B cell (primary cell): ENCODE measurements at regions not wholly inside any gene's neighbourhood (a gene's known extent, or its start where the extent isn't known, plus 50 kb on each side); places are given as distances from the start of the nearest gene placed in this dataset.
"Not testable (repeated sequence)": the region's sequence is repeated elsewhere in the genome, so short reads cannot be mapped to it uniquely, and the experiment has no call there.

Source experiments
- CTCF ChIP-seq: fragments of 200-600 bp; IDR thresholded peaks from one replicate; pipeline ENCODE4 v1.8.0; 2022; ENCODE audit warnings: antibody characterized with exemption, mild to moderate bottlenecking
- EZH2 ChIP-seq: IDR thresholded peaks from 2 replicates; pipeline ENCODE4 v1.6.1; 2012; ENCODE audit warnings: borderline replicate concordance, low read depth, mild to moderate bottlenecking, moderate library complexity, low read length; ENCODE audit not compliant: insufficient read depth, poor library complexity, severe bottlenecking

- TF ChIP-seq CTCF, EZH2: not testable (repeated sequence)
Measured at GRCh38 chr5:50613057-50613456, 53.4 kb upstream of the PARP8 start.
